ENCODE measurements at regions not wholly inside any gene's neighbourhood (a gene's known extent, or its start where the extent isn't known, plus 50 kb on each side); places are given as distances from the start of the nearest gene placed in this dataset.

DNA sequence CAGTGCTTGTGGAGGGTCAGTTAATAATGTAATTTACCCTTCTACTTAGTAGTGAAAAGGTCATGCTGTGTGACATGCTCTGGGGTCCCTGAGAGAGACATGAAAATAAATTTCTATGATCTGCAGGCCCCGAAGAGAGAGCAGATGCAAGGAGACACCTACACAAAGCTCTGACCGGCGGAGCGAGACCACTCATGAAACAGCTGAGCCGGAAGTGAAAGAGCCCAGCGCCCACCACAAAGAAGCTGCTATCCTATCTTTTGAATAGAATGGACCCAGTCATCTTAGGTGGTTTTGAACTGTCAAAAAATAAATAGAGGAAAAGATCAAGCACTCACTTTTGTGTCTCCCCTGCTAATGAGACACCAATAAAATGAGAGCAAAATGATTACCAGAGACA lies 190.0 kb downstream of the MED10 start:
- TF ChIP-seq, protein P1, sequence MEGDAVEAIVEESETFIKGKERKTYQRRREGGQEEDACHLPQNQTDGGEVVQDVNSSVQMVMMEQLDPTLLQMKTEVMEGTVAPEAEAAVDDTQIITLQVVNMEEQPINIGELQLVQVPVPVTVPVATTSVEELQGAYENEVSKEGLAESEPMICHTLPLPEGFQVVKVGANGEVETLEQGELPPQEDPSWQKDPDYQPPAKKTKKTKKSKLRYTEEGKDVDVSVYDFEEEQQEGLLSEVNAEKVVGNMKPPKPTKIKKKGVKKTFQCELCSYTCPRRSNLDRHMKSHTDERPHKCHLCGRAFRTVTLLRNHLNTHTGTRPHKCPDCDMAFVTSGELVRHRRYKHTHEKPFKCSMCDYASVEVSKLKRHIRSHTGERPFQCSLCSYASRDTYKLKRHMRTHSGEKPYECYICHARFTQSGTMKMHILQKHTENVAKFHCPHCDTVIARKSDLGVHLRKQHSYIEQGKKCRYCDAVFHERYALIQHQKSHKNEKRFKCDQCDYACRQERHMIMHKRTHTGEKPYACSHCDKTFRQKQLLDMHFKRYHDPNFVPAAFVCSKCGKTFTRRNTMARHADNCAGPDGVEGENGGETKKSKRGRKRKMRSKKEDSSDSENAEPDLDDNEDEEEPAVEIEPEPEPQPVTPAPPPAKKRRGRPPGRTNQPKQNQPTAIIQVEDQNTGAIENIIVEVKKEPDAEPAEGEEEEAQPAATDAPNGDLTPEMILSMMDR (IDR thresholded peaks at IDR 0.05) = no peak
- TF ChIP-seq POLR2AphosphoS5 (IDR thresholded peaks at IDR 0.05) = no peak
